Stimulated activated CD4-positive, alpha-beta T cell treated with anti-CD3 and anti-CD28 coated beads, Interleukin-12 subunit alpha, Interleukin-12 subunit beta, amount 100 ng/mL, for 48 hours (primary cell): ENCODE measurements at regions not wholly inside any gene's neighbourhood (a gene's known extent, or its start where the extent isn't known, plus 50 kb on each side); places are given as distances from the start of the nearest gene placed in this dataset.
"Not testable (repeated sequence)": the region's sequence is repeated elsewhere in the genome, so short reads cannot be mapped to it uniquely, and the experiment has no call there.

Source experiments
- DNase-seq, 3 donors: peaks; one replicate each; pipeline ENCODE4 v3.0.0-alpha.2; 2020; ENCODE audit warnings: low read depth in 2 of 3, low spot score in 1 of 3

- no peak for DNase-seq
These were observed 684.3 kb upstream of the AUTS2 start for GRCh38 chr7:68914006-68914405.

GRCh38 chr7:68917041-68917651 is 681.1 kb upstream of the AUTS2 start:
- no peak for DNase-seq

- no peak for DNase-seq
These were observed 679.7 kb upstream of the AUTS2 start for GRCh38 chr7:68918621-68919020.

GRCh38 chr7:68922850-68923249 is 675.4 kb upstream of the AUTS2 start:
- no peak for DNase-seq

- no peak for DNase-seq
These were observed 673.0 kb upstream of the AUTS2 start for GRCh38 chr7:68925241-68925640.

- no peak for DNase-seq
These were observed 668.5 kb upstream of the AUTS2 start for GRCh38 chr7:68929781-68930261.

GRCh38 chr7:68936471-68937035 is 661.7 kb upstream of the AUTS2 start:
- no peak for DNase-seq

- DNase-seq = no peak
These were observed 660.1 kb upstream of the AUTS2 start for GRCh38 chr7:68938151-68938550.

GRCh38 chr7:68943786-68944185 is 654.5 kb upstream of the AUTS2 start:
- DNase-seq = no peak

GRCh38 chr7:68955656-68956055 is 642.6 kb upstream of the AUTS2 start:
- no peak for DNase-seq

- DNase-seq = no peak
These were observed 639.7 kb upstream of the AUTS2 start for GRCh38 chr7:68958571-68958970.

- DNase-seq = no peak
These were observed 634.7 kb upstream of the AUTS2 start for GRCh38 chr7:68963552-68963951.

- DNase-seq = no peak
These were observed 634.2 kb upstream of the AUTS2 start for GRCh38 chr7:68964060-68964459.

GRCh38 chr7:68965351-68965750 is 632.9 kb upstream of the AUTS2 start:
- DNase-seq = no peak

GRCh38 chr7:68967598-68967997 is 630.7 kb upstream of the AUTS2 start:
- DNase-seq = no peak

- no peak for DNase-seq
These were observed 628.7 kb upstream of the AUTS2 start for GRCh38 chr7:68969571-68969970.

GRCh38 chr7:68971634-68972340 is 626.5 kb upstream of the AUTS2 start:
- no peak for DNase-seq

GRCh38 chr7:68977385-68978055 is 620.8 kb upstream of the AUTS2 start:
- DNase-seq = no peak

GRCh38 chr7:68978710-68979109 is 619.6 kb upstream of the AUTS2 start:
- no peak for DNase-seq

GRCh38 chr7:68980011-68980410 is 618.3 kb upstream of the AUTS2 start:
- DNase-seq = no peak

- DNase-seq = not testable (repeated sequence)
These were observed 617.8 kb upstream of the AUTS2 start for GRCh38 chr7:68980432-68980831.

- DNase-seq = no peak
These were observed 614.0 kb upstream of the AUTS2 start for GRCh38 chr7:68984306-68984705.
